Uterus (tissue), 2 donors: ENCODE measurements at regions not wholly inside any gene's neighbourhood (a gene's known extent, or its start where the extent isn't known, plus 50 kb on each side); places are given as distances from the start of the nearest gene placed in this dataset.

Experiments
- POLR2A ChIP-seq, 2 donors: fragments of 450-650 bp; IDR thresholded peaks; one replicate each; pipeline ENCODE4 v1.6.1; 2016; ENCODE audit warnings: antibody characterized with exemption in 2 of 2, mild to moderate bottlenecking in 1 of 2, moderate library complexity in 1 of 2
- TF ChIP-seq, protein P1 (sequence below), 4 experiments: fragments of 200-600 bp in 2 of 4; fragments of 450-650 bp in 2 of 4; sonication (generic) in 2 of 4; IDR thresholded peaks; one replicate each; pipeline ENCODE4 v1.5.1; 2016 to 2019; ENCODE audit warnings: antibody characterized with exemption in 4 of 4, mild to moderate bottlenecking in 2 of 4, moderate library complexity in 1 of 4

DNA sequence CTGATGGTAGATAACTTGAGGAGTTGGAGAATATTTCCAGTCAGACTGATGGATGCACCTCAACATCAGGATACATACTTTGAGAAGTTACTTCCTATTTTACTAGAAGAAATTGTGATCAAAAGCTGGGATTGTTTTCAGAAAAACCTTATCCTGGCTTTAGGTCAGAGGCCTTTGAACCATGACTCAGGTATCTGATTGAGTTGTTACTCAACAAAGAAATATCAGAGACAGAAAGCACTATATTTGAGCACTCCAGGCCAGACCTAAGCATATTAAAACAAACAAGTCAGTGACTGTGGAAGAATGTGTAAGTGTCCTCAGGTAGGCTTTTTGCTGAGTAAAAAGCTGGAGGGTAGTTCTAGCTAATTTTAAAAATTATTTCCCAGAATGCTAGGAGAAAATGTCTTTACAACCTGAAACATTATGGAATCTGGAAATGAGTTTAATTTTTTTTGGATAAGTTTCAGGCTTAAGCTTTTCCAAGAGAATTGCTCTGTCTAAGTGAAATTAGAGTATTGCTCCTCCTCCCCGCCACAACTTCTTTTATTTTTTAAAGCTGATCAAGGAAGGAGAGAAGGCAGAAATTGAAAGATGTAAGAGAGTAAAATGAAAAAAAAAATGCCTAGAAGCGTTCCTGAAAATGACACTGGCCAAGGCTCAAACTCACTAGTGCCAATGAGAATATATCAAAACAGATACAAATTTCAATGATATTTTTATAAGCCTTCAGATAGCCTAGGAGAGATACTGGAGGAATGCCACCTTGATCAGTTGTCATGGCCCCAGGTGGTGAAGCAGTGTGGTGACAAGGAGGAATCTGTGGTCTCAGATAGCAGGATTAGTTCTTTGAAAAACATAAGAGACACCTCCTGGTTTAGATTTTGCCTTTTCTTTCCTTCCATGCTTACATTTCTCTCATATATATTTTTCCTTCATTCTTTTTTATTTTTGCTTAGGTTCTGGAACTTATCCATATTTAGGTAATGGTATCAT, 790.3 kb downstream of the TMTC2 start:
- no peak for TF ChIP-seq POLR2A (IDR thresholded peaks at IDR 0.05)
- TF ChIP-seq, protein P1, sequence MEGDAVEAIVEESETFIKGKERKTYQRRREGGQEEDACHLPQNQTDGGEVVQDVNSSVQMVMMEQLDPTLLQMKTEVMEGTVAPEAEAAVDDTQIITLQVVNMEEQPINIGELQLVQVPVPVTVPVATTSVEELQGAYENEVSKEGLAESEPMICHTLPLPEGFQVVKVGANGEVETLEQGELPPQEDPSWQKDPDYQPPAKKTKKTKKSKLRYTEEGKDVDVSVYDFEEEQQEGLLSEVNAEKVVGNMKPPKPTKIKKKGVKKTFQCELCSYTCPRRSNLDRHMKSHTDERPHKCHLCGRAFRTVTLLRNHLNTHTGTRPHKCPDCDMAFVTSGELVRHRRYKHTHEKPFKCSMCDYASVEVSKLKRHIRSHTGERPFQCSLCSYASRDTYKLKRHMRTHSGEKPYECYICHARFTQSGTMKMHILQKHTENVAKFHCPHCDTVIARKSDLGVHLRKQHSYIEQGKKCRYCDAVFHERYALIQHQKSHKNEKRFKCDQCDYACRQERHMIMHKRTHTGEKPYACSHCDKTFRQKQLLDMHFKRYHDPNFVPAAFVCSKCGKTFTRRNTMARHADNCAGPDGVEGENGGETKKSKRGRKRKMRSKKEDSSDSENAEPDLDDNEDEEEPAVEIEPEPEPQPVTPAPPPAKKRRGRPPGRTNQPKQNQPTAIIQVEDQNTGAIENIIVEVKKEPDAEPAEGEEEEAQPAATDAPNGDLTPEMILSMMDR (IDR thresholded peaks at IDR 0.05), result no peak
